Keratinocyte (primary cell): ENCODE measurements at regions not wholly inside any gene's neighbourhood (a gene's known extent, or its start where the extent isn't known, plus 50 kb on each side); places are given as distances from the start of the nearest gene placed in this dataset.

Source experiments
- CTCF ChIP-seq, 3 experiments: IDR thresholded peaks in 1 of 3; conservative IDR thresholded peaks in 1 of 3; optimal IDR thresholded peaks in 1 of 3; 2 replicates in 2 of 3; 3 replicates in 1 of 3; pipeline versions ENCODE3 to v1.5.1; 2011; ENCODE audit warnings: low read length in 3 of 3, mild to moderate bottlenecking in 3 of 3, moderate library complexity in 2 of 3, control low read depth in 1 of 3, inconsistent platforms in 1 of 3; ENCODE audit not compliant: insufficient read depth in 2 of 3; ENCODE audit errors: extremely low read depth in 1 of 3
- EZH2 ChIP-seq: IDR thresholded peaks from one replicate; pipeline ENCODE4 v1.6.1; 2012; ENCODE audit warnings: inconsistent platforms, mild to moderate bottlenecking, low read length, moderate library complexity

DNA sequence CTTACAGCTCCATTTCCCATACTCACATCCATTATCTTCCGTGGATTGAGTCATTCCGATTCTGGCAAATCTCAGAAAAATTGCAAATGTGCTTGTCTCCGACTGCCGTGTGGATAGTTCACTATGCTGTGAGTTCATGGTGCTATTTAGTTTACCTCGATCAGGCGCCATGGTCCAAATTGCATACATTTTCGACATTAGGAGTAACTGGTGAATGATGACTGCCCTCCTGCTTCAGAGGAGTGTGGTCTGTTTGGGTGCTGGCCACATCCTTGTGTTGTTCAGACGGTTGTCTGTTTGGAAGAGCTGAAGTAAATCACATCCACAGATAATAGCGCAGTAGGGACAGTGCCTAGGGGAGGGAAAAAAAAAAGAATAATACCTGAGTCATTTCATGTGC is 439.5 kb downstream of the ZNF516 start:
- no peak for TF ChIP-seq CTCF (optimal IDR thresholded peaks at IDR 0.05 in 1 of 3, IDR thresholded peaks at IDR 0.05 in 1 of 3, conservative IDR thresholded peaks at IDR 0.05 in 1 of 3; ENCODE audit: extremely low read depth in 1 of 3, insufficient read depth in 2 of 3, low read length in 3 of 3)
- no peak for TF ChIP-seq EZH2
